Activated CD8-positive, alpha-beta T cell treated with anti-CD3 and anti-CD28 coated beads for 36 hours (primary cell): ENCODE measurements at regions not wholly inside any gene's neighbourhood (a gene's known extent, or its start where the extent isn't known, plus 50 kb on each side); places are given as distances from the start of the nearest gene placed in this dataset.

Source experiments
- ATAC-seq: fragments of 200-7000 bp; cut with Tn5 transposase; one replicate; pipeline ENCODE4 v1.10.0; 2021; ENCODE audit warnings: mild to moderate bottlenecking, moderate library complexity
- CTCF ChIA-PET: fragments of 350-600 bp; sonication (Branson Sonifier 250); formaldehyde crosslinking; loops from one replicate; lab custom pipeline; 2021; ENCODE audit warnings: antibody characterized with exemption; lab: Charles Lee
- POLR2A ChIA-PET: fragments of 350-600 bp; sonication (Branson Sonifier 250); formaldehyde crosslinking; loops from one replicate; lab custom pipeline; 2021; ENCODE audit warnings: antibody characterized with exemption; lab: Charles Lee
- DNase-seq: peaks from one replicate; pipeline ENCODE4 v3.0.0-alpha.2; 2020
- H3K27ac Mint-ChIP-seq: one replicate; pipeline ENCODE4 v1.8.0; 2021; ENCODE audit warnings: mild to moderate bottlenecking, mixed read lengths
- H3K27me3 Mint-ChIP-seq: one replicate; pipeline ENCODE4 v1.8.0; 2021; ENCODE audit warnings: mixed read lengths
- H3K36me3 Mint-ChIP-seq: one replicate; pipeline ENCODE4 v1.8.0; 2021; ENCODE audit warnings: low read depth, mixed read lengths
- H3K4me1 Mint-ChIP-seq: one replicate; pipeline ENCODE4 v1.8.0; 2021; ENCODE audit warnings: low read depth, mixed read lengths
- H3K4me3 Mint-ChIP-seq: one replicate; pipeline ENCODE4 v1.8.0; 2021; ENCODE audit warnings: mild to moderate bottlenecking, moderate library complexity, mixed read lengths
- H3K9me3 Mint-ChIP-seq: one replicate; pipeline ENCODE4 v1.8.0; 2021; ENCODE audit warnings: mixed read lengths
- CTCF ChIP-seq: fragments of 200-600 bp; IDR thresholded peaks from one replicate; pipeline ENCODE4 v1.8.0; 2022; ENCODE audit warnings: antibody characterized with exemption, mild to moderate bottlenecking
- intact Hi-C: fragments of 100-400 bp; cut with micrococcal nuclease; formaldehyde crosslinking; loops from one replicate; pipeline ENCODE4 v1.10.0; 2022

GRCh38 chr5:138640646-138641254, 65.5 kb upstream of the HSPA9 start:
- Mint-ChIP-seq H3K27me3 (peaks cover 49% of the 10 kb centered on the region), H3K4me1 (no peaks in the 10 kb centered on the region), H3K4me3 (no peak overlapping the region), H3K36me3 (no peaks in the 10 kb centered on the region), H3K9me3 (no peaks in the 10 kb centered on the region), H3K27ac (no peak overlapping the region)
- no peak for DNase-seq
- no peak for ATAC-seq
- ChIA-PET POLR2A (no interaction called here), CTCF (interaction anchor here (0.6 to 2.2 kb wide), 7 partner anchors 9 to 184 kb away, joined by 3 to 13 read pairs (median 4); no protein-coding TSS in a partner anchor)
- intact Hi-C loops = loop anchor here (5.0 kb wide), 1 partner anchor 622 kb away; no protein-coding TSS in a partner anchor
- no peak for TF ChIP-seq CTCF

GRCh38 chr5:138640138-138640537, 64.9 kb upstream of the HSPA9 start:
- ATAC-seq (no peak), DNase-seq (no peak)
- H3K9me3 Mint-ChIP-seq = no peaks in the 10 kb centered on the region
- H3K36me3 Mint-ChIP-seq = no peaks in the 10 kb centered on the region
- ChIA-PET POLR2A (no interaction called here), CTCF (interaction anchor here (0.9 to 2.0 kb wide), 4 partner anchors 10 to 149 kb away, joined by 3 to 6 read pairs (median 4); no protein-coding TSS in a partner anchor)
- TF ChIP-seq CTCF = no peak
- H3K27me3 Mint-ChIP-seq = peaks cover 49% of the 10 kb centered on the region
- intact Hi-C loops = loop anchor here (5.0 kb wide), 1 partner anchor 622 kb away; no protein-coding TSS in a partner anchor
- H3K27ac Mint-ChIP-seq = no peak overlapping the region
- H3K4me3 Mint-ChIP-seq = no peak overlapping the region
- no peaks in the 10 kb centered on the region for H3K4me1 Mint-ChIP-seq

DNA sequence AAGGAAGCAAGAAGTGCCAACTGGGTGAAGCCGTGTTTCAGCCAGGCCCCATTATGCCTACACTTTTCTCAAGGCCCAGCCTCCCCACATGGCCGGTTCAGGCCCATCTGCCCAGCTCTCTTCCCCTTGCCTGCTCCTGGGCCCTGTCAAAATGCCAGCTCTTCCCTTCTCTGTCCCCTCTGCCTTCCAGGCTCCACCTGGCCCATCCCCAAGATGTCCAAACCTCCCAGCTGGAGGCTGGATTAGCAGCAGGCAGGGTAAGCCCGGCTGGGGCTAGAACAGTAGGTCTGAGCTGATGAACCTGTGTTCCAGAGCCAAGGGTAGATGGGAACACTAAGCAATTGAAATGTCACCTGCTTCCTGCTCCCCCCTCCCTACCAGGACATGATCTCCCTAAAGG, 64.1 kb upstream of the HSPA9 start:
- H3K27ac Mint-ChIP-seq = no peak overlapping the region
- TF ChIP-seq CTCF = no peak
- DNase-seq = no peak
- H3K4me3 Mint-ChIP-seq = no peak overlapping the region
- peaks cover 47% of the 10 kb centered on the region for H3K27me3 Mint-ChIP-seq
- intact Hi-C loops = no loop called here
- H3K36me3 Mint-ChIP-seq = no peaks in the 10 kb centered on the region
- no peaks in the 10 kb centered on the region for H3K9me3 Mint-ChIP-seq
- H3K4me1 Mint-ChIP-seq = no peaks in the 10 kb centered on the region
- ATAC-seq = no peak
- ChIA-PET CTCF (interaction anchor here (2.0 kb wide), 1 partner anchor 150 kb away, joined by 6 read pairs; no protein-coding TSS in a partner anchor), POLR2A (no interaction called here)

- DNase-seq (no peak), ATAC-seq (no peak)
- Mint-ChIP-seq H3K4me3 (no peak overlapping the region), H3K4me1 (peaks cover 3% of the 10 kb centered on the region), H3K36me3 (no peaks in the 10 kb centered on the region), H3K9me3 (no peaks in the 10 kb centered on the region), H3K27me3 (peaks cover 43% of the 10 kb centered on the region), H3K27ac (no peak overlapping the region)
- no peak for TF ChIP-seq CTCF
- POLR2A ChIA-PET = no interaction called here
- CTCF ChIA-PET = interaction anchor here (1.1 kb wide), 1 partner anchor 153 kb away, joined by 3 read pairs; no protein-coding TSS in a partner anchor
- intact Hi-C loops = no loop called here
Measured at GRCh38 chr5:138637256-138637655, 62.1 kb upstream of the HSPA9 start.

DNA sequence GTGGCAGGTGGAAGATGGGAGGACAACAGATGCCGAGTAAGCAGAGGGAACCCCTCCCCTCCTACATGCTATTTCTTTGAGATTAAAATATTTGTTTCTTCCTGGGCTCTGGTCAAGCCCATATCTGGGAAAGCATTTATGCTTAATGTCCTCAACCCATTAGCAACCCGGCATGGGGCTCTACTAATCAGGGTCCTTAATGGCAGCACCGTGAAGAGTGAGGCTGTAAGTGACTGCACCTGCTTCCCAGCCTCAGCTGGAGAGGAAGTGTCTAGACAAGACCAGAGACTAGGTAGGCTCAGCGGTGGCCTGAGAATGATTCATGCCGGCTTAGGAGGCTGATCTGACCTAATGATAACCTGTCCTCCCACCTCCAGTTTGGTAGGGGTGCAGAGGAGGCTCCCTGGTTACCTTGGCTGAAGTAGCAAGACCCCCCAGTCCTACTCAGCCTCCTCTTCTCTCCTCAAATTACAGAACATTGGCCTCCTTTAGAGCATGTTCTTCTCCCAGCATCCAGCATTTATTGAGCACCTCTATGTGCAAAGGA, 61.3 kb upstream of the HSPA9 start:
- intact Hi-C loops = no loop called here
- CTCF ChIA-PET = interaction anchor here (1.9 kb wide), 1 partner anchor 57 kb away, joined by 6 read pairs; no protein-coding TSS in a partner anchor

More for the DNA sequence above, 61.3 kb upstream of the HSPA9 start:
- no peak for DNase-seq
- Mint-ChIP-seq H3K27me3 (peaks cover 43% of the 10 kb centered on the region), H3K4me3 (no peak overlapping the region), H3K27ac (no peak overlapping the region), H3K4me1 (peaks cover 3% of the 10 kb centered on the region), H3K36me3 (no peaks in the 10 kb centered on the region), H3K9me3 (no peaks in the 10 kb centered on the region)
- POLR2A ChIA-PET = no interaction called here
- ATAC-seq = no peak
- no peak for TF ChIP-seq CTCF
